ENCODE measurements at regions not wholly inside any gene's neighbourhood (a gene's known extent, or its start where the extent isn't known, plus 50 kb on each side); places are given as distances from the start of the nearest gene placed in this dataset.

- ChIA-PET CTCF (interaction anchor here (0.6 to 2.0 kb wide), 11 partner anchors 9 to 789 kb away, joined by 3 to 7 read pairs (median 3); no protein-coding TSS in a partner anchor), POLR2A (no interaction called here)
- Mint-ChIP-seq H3K4me3 (no peak overlapping the region), H3K27me3 (peaks cover 5% of the 10 kb centered on the region), H3K4me1 (ENCODE audit: low read depth) (no peaks in the 10 kb centered on the region), H3K9me3 (no peaks in the 10 kb centered on the region), H3K27ac (no peak overlapping the region), H3K36me3 (no peaks in the 10 kb centered on the region)
- intact Hi-C loops (cut with micrococcal nuclease), result no loop called here
- DNase-seq, result peak; percentile 21
These were observed 67.6 kb upstream of the CDKN3 start for GRCh38 chr14:54329082-54329695.

- Mint-ChIP-seq H3K36me3 (no peaks in the 10 kb centered on the region), H3K27ac (no peak overlapping the region), H3K9me3 (no peaks in the 10 kb centered on the region), H3K4me3 (no peak overlapping the region), H3K4me1 (ENCODE audit: low read depth) (no peaks in the 10 kb centered on the region), H3K27me3 (peaks cover 5% of the 10 kb centered on the region)
- ChIA-PET POLR2A (no interaction called here), CTCF (no interaction called here)
- intact Hi-C loops (cut with micrococcal nuclease), result loop anchor here (5.0 kb wide), 1 partner anchor 399 kb away; no protein-coding TSS in a partner anchor
- no peak for DNase-seq
These were observed 65.9 kb upstream of the CDKN3 start for GRCh38 chr14:54330876-54331275.

- DNase-seq, result no peak
- CTCF ChIA-PET, result no interaction called here
These were observed 65.3 kb upstream of the CDKN3 start for GRCh38 chr14:54331516-54331915.

GRCh38 chr14:54332490-54332889 is 64.3 kb upstream of the CDKN3 start:
- CTCF ChIA-PET, result interaction anchor here (0.7 kb wide), 1 partner anchor 16 kb away, joined by 3 read pairs; no protein-coding TSS in a partner anchor
- no peak for DNase-seq
- intact Hi-C loops (cut with micrococcal nuclease), result loop anchor here (5.0 kb wide), 1 partner anchor 400 kb away; no protein-coding TSS in a partner anchor
- Mint-ChIP-seq H3K4me1 (ENCODE audit: low read depth) (no peaks in the 10 kb centered on the region), H3K4me3 (no peak overlapping the region), H3K9me3 (no peaks in the 10 kb centered on the region), H3K36me3 (no peaks in the 10 kb centered on the region), H3K27me3 (peaks cover 6% of the 10 kb centered on the region), H3K27ac (no peak overlapping the region)
- POLR2A ChIA-PET, result no interaction called here

More at GRCh38 chr14:54331516-54331915, 65.3 kb upstream of the CDKN3 start:
- Mint-ChIP-seq H3K36me3 (no peaks in the 10 kb centered on the region), H3K27ac (no peak overlapping the region), H3K27me3 (peaks cover 8% of the 10 kb centered on the region), H3K4me3 (no peak overlapping the region), H3K4me1 (ENCODE audit: low read depth) (no peaks in the 10 kb centered on the region), H3K9me3 (no peaks in the 10 kb centered on the region)
- POLR2A ChIA-PET, result no interaction called here
- intact Hi-C loops (cut with micrococcal nuclease), result loop anchor here (5.0 kb wide), 1 partner anchor 399 kb away; no protein-coding TSS in a partner anchor

GRCh38 chr14:54333511-54333910 is 63.3 kb upstream of the CDKN3 start:
- intact Hi-C loops (cut with micrococcal nuclease), result loop anchor here (5.0 kb wide), 1 partner anchor 401 kb away; no protein-coding TSS in a partner anchor
- H3K4me1 Mint-ChIP-seq (ENCODE audit: low read depth), result no peaks in the 10 kb centered on the region
- ChIA-PET CTCF (interaction anchor here (0.8 to 1.0 kb wide), 2 partner anchors 12 to 14 kb away, joined by 3 to 5 read pairs; no protein-coding TSS in a partner anchor), POLR2A (no interaction called here)
- H3K27me3 Mint-ChIP-seq, result peaks cover 8% of the 10 kb centered on the region
- no peak for DNase-seq
- H3K36me3 Mint-ChIP-seq, result no peaks in the 10 kb centered on the region
- H3K27ac Mint-ChIP-seq, result no peak overlapping the region
- no peak overlapping the region for H3K4me3 Mint-ChIP-seq
- no peaks in the 10 kb centered on the region for H3K9me3 Mint-ChIP-seq

GRCh38 chr14:54335569-54336155 is 61.1 kb upstream of the CDKN3 start:
- Mint-ChIP-seq H3K4me1 (ENCODE audit: low read depth) (no peaks in the 10 kb centered on the region), H3K27ac (no peak overlapping the region), H3K36me3 (no peaks in the 10 kb centered on the region), H3K9me3 (no peaks in the 10 kb centered on the region), H3K27me3 (peaks cover 8% of the 10 kb centered on the region), H3K4me3 (no peak overlapping the region)
- no peak for DNase-seq
- intact Hi-C loops (cut with micrococcal nuclease), result no loop called here
- CTCF ChIA-PET, result no interaction called here
- POLR2A ChIA-PET, result no interaction called here

- no peaks in the 10 kb centered on the region for H3K9me3 Mint-ChIP-seq
- peaks cover 8% of the 10 kb centered on the region for H3K27me3 Mint-ChIP-seq
- no peak for DNase-seq
- H3K4me3 Mint-ChIP-seq, result no peak overlapping the region
- H3K4me1 Mint-ChIP-seq (ENCODE audit: low read depth), result no peaks in the 10 kb centered on the region
- no peak overlapping the region for H3K27ac Mint-ChIP-seq
- H3K36me3 Mint-ChIP-seq, result no peaks in the 10 kb centered on the region
- CTCF ChIA-PET, result interaction anchor here (0.6 to 1.9 kb wide), 3 partner anchors 8 to 105 kb away, joined by 3 to 7 read pairs (median 6); no protein-coding TSS in a partner anchor
- POLR2A ChIA-PET, result interaction anchor here (0.6 kb wide), 1 partner anchor 208 kb away, joined by 3 read pairs; no protein-coding TSS in a partner anchor
- intact Hi-C loops (cut with micrococcal nuclease), result no loop called here
These were observed 59.5 kb upstream of the CDKN3 start for GRCh38 chr14:54337314-54337713.

GRCh38 chr14:54338696-54339317 is 58.0 kb upstream of the CDKN3 start:
- ChIA-PET CTCF (interaction anchor here (1.3 to 1.9 kb wide), 2 partner anchors 9 to 10 kb away, joined by 4 to 7 read pairs; no protein-coding TSS in a partner anchor), POLR2A (no interaction called here)
- peaks cover 4% of the 10 kb centered on the region for H3K27me3 Mint-ChIP-seq
- H3K9me3 Mint-ChIP-seq, result no peaks in the 10 kb centered on the region
- H3K27ac Mint-ChIP-seq, result no peak overlapping the region
- no peak overlapping the region for H3K4me3 Mint-ChIP-seq
- H3K4me1 Mint-ChIP-seq (ENCODE audit: low read depth), result no peaks in the 10 kb centered on the region
- DNase-seq, result no peak
- intact Hi-C loops (cut with micrococcal nuclease), result no loop called here
- no peaks in the 10 kb centered on the region for H3K36me3 Mint-ChIP-seq

GRCh38 chr14:54339771-54340170 is 57.0 kb upstream of the CDKN3 start:
- Mint-ChIP-seq H3K4me3 (no peak overlapping the region), H3K9me3 (no peaks in the 10 kb centered on the region), H3K27me3 (peaks cover 4% of the 10 kb centered on the region), H3K4me1 (ENCODE audit: low read depth) (no peaks in the 10 kb centered on the region), H3K36me3 (no peaks in the 10 kb centered on the region), H3K27ac (no peak overlapping the region)
- ChIA-PET POLR2A (no interaction called here), CTCF (interaction anchor here (1.0 kb wide), 1 partner anchor 8 kb away, joined by 4 read pairs; no protein-coding TSS in a partner anchor)
- DNase-seq, result no peak
- intact Hi-C loops (cut with micrococcal nuclease), result loop anchor here (10.0 kb wide), 1 partner anchor 165 kb away; no protein-coding TSS in a partner anchor

- no peaks in the 10 kb centered on the region for H3K9me3 Mint-ChIP-seq
- no peaks in the 10 kb centered on the region for H3K36me3 Mint-ChIP-seq
- no peak overlapping the region for H3K27ac Mint-ChIP-seq
- DNase-seq, result no peak
- H3K4me1 Mint-ChIP-seq (ENCODE audit: low read depth), result no peaks in the 10 kb centered on the region
- intact Hi-C loops (cut with micrococcal nuclease), result loop anchor here (10.0 kb wide), 1 partner anchor 168 kb away; no protein-coding TSS in a partner anchor
- peaks cover 2% of the 10 kb centered on the region for H3K27me3 Mint-ChIP-seq
- H3K4me3 Mint-ChIP-seq, result no peak overlapping the region
- POLR2A ChIA-PET, result no interaction called here
- CTCF ChIA-PET, result no interaction called here
These were observed 54.0 kb upstream of the CDKN3 start for GRCh38 chr14:54342806-54343205.

- Mint-ChIP-seq H3K4me3 (no peak overlapping the region), H3K36me3 (no peaks in the 10 kb centered on the region), H3K27ac (no peak overlapping the region), H3K27me3 (peaks cover under 1% of the 10 kb centered on the region), H3K4me1 (ENCODE audit: low read depth) (no peaks in the 10 kb centered on the region), H3K9me3 (no peaks in the 10 kb centered on the region)
- ChIA-PET POLR2A (no interaction called here), CTCF (no interaction called here)
- intact Hi-C loops (cut with micrococcal nuclease), result loop anchor here (10.0 kb wide), 1 partner anchor 169 kb away; no protein-coding TSS in a partner anchor
- DNase-seq, result no peak
These were observed 53.3 kb upstream of the CDKN3 start for GRCh38 chr14:54343272-54344121.

Measured in activated CD4-positive, alpha-beta memory T cell treated with anti-CD3 and anti-CD28 coated beads for 36 hours (primary cell).